ENCODE measurements at regions not wholly inside any gene's neighbourhood (a gene's known extent, or its start where the extent isn't known, plus 50 kb on each side); places are given as distances from the start of the nearest gene placed in this dataset.

DNA sequence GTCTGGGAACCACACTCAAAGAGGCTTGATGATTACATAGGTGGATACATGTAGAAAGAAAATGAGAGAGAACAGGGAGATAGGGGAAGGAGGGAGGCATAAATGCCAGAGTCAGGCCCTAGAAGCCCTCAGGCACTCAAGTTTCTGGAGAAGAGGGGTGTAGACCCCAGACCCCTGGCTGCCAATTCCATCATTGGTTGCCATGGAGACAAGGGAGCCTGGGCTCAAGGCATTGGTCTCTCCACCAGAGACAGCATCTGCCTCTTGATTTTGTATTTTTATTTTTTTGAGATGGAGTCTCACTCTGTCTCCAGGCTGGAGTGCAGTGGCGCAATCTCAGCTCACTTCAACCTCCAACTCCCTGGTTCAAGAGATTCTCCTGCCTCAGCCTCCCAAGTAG, 114.3 kb upstream of the GRIK3 start:
- TF ChIP-seq, protein P1, sequence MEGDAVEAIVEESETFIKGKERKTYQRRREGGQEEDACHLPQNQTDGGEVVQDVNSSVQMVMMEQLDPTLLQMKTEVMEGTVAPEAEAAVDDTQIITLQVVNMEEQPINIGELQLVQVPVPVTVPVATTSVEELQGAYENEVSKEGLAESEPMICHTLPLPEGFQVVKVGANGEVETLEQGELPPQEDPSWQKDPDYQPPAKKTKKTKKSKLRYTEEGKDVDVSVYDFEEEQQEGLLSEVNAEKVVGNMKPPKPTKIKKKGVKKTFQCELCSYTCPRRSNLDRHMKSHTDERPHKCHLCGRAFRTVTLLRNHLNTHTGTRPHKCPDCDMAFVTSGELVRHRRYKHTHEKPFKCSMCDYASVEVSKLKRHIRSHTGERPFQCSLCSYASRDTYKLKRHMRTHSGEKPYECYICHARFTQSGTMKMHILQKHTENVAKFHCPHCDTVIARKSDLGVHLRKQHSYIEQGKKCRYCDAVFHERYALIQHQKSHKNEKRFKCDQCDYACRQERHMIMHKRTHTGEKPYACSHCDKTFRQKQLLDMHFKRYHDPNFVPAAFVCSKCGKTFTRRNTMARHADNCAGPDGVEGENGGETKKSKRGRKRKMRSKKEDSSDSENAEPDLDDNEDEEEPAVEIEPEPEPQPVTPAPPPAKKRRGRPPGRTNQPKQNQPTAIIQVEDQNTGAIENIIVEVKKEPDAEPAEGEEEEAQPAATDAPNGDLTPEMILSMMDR (IDR thresholded peaks at IDR 0.05), result no peak
- no peak for TF ChIP-seq POLR2A (IDR thresholded peaks at IDR 0.05)
- no peak for TF ChIP-seq EP300 (IDR thresholded peaks at IDR 0.05)
